IPS DF 6.9 (cell line): ENCODE measurements at regions not wholly inside any gene's neighbourhood (a gene's known extent, or its start where the extent isn't known, plus 50 kb on each side); places are given as distances from the start of the nearest gene placed in this dataset.

Experiments
- DNase-seq: peaks from one replicate; pipeline ENCODE4 v3.0.0-alpha.2; 2013; ENCODE audit warnings: low read depth, low spot score
- H3K27ac ChIP-seq: one replicate; pipeline ENCODE4 v1.5.1; 2013; ENCODE audit warnings: low read length, control low read depth
- H3K27me3 ChIP-seq: 2 replicates; pipeline ENCODE4 v1.6.1; 2013; ENCODE audit warnings: mild to moderate bottlenecking, low read length; ENCODE audit not compliant: control insufficient read depth, insufficient read depth
- H3K36me3 ChIP-seq: 2 replicates; pipeline ENCODE4 v1.6.1; 2013; ENCODE audit warnings: low read length; ENCODE audit not compliant: control insufficient read depth, insufficient read depth
- H3K4me1 ChIP-seq: 2 replicates; pipeline ENCODE4 v1.6.1; 2013; ENCODE audit warnings: low read length; ENCODE audit not compliant: control insufficient read depth, insufficient read depth
- H3K4me3 ChIP-seq: 2 replicates; pipeline ENCODE4 v1.5.1; 2013; ENCODE audit warnings: mild to moderate bottlenecking, low read length
- H3K9me3 ChIP-seq: 2 replicates; pipeline ENCODE4 v1.6.1; 2013; ENCODE audit warnings: low read length, inconsistent platforms; ENCODE audit not compliant: control insufficient read depth, insufficient read depth
- WGBS: extraction: QIAGEN DNeasy Blood & Tissue Kit; methylation state at CpG from one replicate; pipeline ENCODE4 v1.1.7; 2013; ENCODE audit warnings: mixed read lengths, missing lambda C conversion rate; ENCODE audit not compliant: insufficient read length, insufficient coverage; 5-methylcytosine and 5-hydroxymethylcytosine counted together

DNA sequence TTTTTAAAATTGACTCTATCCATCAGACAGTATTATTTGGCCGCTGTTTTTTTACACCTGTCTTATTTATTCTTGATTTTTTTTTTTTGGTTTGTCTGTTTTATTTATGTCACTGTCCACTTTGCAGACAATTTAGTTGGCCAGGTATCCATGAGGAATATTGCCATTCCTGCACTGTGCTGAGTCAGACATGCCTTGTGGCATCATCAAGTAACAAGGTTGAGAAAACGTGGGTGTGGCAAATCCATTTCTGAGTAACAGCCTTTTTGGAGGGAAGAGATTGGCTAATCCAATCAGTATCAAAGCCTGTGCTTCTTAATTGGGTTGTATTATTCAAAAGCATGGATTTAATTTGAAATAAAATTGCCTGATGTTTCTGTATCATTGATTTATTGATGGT, 463.1 kb downstream of the USP25 start:
- Histone ChIP-seq H3K4me3 (no peak overlapping the region), H3K27me3 (no peaks in the 10 kb centered on the region), H3K9me3 (no peaks in the 10 kb centered on the region), H3K27ac (no peak overlapping the region), H3K4me1 (no peaks in the 10 kb centered on the region), H3K36me3 (no peaks in the 10 kb centered on the region)
- WGBS = no CpG with 5 or more reads among the region's 2 CpGs
- no peak for DNase-seq

DNA sequence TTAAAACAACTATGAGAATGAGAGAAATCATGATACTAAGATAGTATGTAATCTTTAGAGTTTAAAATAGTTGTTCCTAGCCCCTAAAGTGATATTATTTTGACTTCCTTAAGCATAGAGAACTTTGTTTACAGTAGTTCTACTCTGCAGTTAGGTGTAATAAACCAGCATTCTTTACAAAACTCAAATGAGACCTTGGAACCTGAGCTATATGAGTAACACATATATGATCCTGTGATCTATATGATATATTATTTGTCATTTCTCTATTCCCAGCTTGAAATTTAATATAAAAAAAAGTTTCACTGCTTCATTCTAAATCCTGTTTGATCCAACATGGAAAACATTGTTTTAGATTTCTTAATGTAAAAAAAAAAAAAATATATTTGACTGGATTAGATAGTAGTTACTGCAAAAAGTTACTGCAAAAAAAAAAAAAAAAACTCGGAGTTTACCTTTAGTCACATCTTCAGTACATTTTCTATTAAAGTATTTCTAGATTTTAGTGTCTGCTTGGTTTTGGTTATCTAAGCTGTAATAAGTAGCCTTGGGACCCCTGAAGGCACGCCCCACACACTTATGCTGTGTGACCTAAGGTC, 463.8 kb downstream of the USP25 start:
- Histone ChIP-seq H3K36me3 (no peaks in the 10 kb centered on the region), H3K4me3 (no peak overlapping the region), H3K4me1 (no peaks in the 10 kb centered on the region), H3K27me3 (no peaks in the 10 kb centered on the region), H3K27ac (no peak overlapping the region), H3K9me3 (no peaks in the 10 kb centered on the region)
- DNase-seq = no peak
- WGBS = no CpG with 5 or more reads among the region's 2 CpGs

DNA sequence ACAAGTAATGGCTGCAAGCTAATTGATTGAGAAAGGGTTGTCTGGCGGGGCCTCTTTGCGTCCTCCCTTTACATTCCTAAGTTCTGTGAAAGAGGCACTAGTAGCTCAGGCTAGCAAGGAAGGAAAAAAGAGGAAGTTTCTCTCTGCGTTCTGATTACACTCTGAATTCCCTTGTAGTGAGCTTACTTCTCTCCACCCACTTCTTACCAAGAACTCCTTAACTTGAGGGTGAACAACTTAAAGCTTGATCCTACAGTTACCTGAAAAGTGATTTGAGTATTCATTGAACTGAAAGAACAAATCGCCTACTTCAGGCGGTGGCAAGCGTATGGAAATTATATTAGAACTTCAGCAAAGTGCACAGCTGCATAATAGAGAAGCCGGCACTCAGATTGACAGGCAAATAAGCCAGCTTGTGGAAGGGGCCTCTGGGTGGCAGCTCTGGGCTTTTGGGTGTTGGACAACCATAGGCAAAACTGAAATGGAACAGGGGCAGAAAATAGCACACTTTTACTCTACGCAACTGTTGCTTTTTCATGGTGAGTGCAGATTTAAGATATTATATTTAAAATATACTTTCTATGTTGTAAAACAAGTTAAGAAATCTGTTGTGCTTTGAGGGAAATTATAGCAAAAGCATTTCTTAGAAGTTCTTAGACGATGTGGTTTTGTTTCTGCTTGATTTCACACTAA, 464.5 kb downstream of the USP25 start:
- WGBS = no CpG with 5 or more reads among the region's 9 CpGs
- H3K9me3 ChIP-seq = no peaks in the 10 kb centered on the region
- DNase-seq = no peak
- H3K27ac ChIP-seq = no peak overlapping the region
- H3K27me3 ChIP-seq = no peaks in the 10 kb centered on the region
- H3K36me3 ChIP-seq = no peaks in the 10 kb centered on the region
- H3K4me3 ChIP-seq = no peak overlapping the region
- no peaks in the 10 kb centered on the region for H3K4me1 ChIP-seq

DNA sequence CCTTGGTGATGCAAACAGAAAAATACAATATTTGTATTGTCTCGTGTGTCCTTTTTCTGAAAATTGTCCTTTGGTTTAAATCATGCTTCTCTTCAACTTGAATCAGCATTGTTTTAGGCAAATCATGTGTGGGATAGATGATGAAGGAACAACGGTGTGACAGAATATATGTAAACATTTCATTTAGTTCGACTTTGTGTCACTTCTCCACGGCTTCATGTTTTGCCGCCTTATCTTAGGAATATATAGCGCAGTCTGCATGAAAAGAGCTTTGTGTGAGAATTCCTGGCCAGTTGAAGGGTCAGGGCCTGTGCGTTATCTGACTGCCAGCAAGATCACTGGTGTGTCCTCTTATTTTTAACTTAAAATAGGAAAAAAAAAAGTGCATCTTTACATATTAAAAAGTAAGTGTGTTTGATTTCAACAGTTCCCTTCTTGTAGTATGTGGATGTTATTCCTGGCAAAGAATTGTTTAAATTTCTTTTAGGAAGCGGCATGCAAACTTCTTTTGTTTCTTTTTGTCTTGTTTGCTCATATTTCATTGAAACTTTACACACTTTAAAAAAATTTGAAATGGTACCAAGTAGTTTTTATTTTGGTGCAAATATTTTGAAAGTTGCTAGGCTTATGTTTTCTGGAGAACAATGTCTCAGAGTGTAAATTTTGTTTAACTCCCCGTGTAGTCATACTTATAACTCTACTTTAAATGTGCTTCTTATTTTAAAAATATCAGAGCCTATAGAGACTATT, 465.2 kb downstream of the USP25 start:
- no peak overlapping the region for H3K27ac ChIP-seq
- H3K4me1 ChIP-seq = no peaks in the 10 kb centered on the region
- DNase-seq = no peak
- H3K27me3 ChIP-seq = no peaks in the 10 kb centered on the region
- no CpG with 5 or more reads among the region's 9 CpGs for WGBS
- no peak overlapping the region for H3K4me3 ChIP-seq
- H3K9me3 ChIP-seq = no peaks in the 10 kb centered on the region
- no peaks in the 10 kb centered on the region for H3K36me3 ChIP-seq

DNA sequence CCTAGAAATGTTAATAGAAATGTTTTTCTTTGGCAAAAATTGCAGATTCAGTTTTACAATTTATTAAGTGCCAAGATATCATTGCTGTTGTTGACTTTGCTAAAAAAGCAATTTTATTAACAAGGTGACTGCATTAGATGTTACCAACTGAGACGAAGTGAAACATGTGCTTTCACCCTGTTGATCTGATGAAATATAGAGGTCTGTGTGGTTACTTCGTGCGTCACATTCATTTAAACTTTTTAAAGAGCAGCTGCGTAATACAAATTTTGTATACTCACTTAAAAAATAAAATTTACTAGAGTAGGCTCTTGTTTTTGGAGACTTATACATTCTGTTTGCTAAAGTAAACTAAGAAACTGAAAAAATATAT, 465.7 kb downstream of the USP25 start:
- no peaks in the 10 kb centered on the region for H3K27me3 ChIP-seq
- H3K9me3 ChIP-seq = no peaks in the 10 kb centered on the region
- no peak overlapping the region for H3K4me3 ChIP-seq
- no peaks in the 10 kb centered on the region for H3K4me1 ChIP-seq
- H3K27ac ChIP-seq = no peak overlapping the region
- WGBS = no CpG with 5 or more reads among the region's 4 CpGs
- no peaks in the 10 kb centered on the region for H3K36me3 ChIP-seq
- no peak for DNase-seq

DNA sequence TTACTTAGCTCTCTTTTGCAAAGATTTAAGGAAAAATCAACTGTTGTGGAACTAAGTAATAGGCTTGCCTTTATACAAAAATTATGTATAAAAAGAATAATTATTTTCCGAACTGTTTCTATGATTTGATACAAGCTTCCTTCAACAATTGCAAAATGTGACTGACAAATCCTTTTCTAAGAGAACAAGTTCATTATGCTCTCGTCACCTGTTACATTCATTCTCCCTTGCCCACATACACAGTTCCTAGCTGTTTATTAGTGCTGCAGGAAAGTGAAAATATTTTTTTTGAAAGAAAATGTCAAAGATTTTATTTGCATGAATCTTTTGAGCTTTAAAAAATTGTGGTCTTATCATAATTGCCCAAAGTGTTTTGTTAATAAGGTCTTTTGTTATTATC, 466.2 kb downstream of the USP25 start:
- Histone ChIP-seq H3K4me1 (no peaks in the 10 kb centered on the region), H3K4me3 (no peak overlapping the region), H3K36me3 (no peaks in the 10 kb centered on the region), H3K27me3 (no peaks in the 10 kb centered on the region), H3K9me3 (no peaks in the 10 kb centered on the region), H3K27ac (no peak overlapping the region)
- DNase-seq = no peak
- WGBS = no CpG with 5 or more reads among the region's 2 CpGs

DNA sequence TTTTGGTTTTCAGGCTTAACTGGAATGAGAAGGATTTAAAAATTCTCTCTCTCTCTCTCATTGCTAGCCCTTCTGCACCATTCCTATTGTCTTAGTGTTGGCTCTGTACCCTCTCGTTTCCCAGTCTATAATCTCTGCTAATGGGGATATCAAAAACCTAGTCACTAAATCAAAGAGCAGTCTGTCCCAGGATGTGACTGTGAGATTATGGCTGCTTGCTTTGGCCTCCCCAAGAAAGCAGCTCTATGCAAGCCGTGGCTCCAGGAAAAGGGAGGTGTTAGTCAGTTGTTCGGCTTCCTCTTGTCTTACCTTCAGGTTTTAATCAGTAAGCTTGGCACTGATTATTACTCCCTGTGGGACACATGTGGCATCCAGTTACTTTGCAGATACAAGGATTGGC, 468.8 kb downstream of the USP25 start:
- H3K4me3 ChIP-seq = no peak overlapping the region
- H3K9me3 ChIP-seq = no peaks in the 10 kb centered on the region
- H3K27me3 ChIP-seq = no peaks in the 10 kb centered on the region
- no peak for DNase-seq
- H3K27ac ChIP-seq = no peak overlapping the region
- no peaks in the 10 kb centered on the region for H3K36me3 ChIP-seq
- no CpG with 5 or more reads among the region's 3 CpGs for WGBS
- H3K4me1 ChIP-seq = no peaks in the 10 kb centered on the region

DNA sequence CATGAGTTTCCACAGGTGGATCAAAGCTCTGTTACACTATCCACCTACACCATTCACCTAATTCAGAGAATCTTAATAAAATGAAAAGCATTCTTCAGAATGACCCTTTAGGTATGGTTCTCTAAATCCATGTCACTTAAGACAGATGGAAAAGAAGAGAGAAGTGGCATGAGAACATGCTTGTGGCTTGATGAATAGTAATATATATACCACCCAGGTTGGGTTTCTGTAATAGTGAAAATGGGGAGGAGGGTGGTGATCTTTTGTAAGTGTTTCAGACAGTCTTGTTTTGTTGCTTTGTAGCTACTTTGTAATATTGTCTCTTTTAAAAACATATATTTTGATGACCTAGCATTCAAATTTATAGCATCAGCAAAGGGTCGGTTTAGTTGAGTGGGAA, 469.8 kb downstream of the USP25 start:
- Histone ChIP-seq H3K9me3 (no peaks in the 10 kb centered on the region), H3K4me3 (no peak overlapping the region), H3K4me1 (no peaks in the 10 kb centered on the region), H3K27me3 (no peaks in the 10 kb centered on the region), H3K27ac (no peak overlapping the region), H3K36me3 (no peaks in the 10 kb centered on the region)
- WGBS = no CpG with 5 or more reads among the region's 1 CpG
- DNase-seq = no peak

DNA sequence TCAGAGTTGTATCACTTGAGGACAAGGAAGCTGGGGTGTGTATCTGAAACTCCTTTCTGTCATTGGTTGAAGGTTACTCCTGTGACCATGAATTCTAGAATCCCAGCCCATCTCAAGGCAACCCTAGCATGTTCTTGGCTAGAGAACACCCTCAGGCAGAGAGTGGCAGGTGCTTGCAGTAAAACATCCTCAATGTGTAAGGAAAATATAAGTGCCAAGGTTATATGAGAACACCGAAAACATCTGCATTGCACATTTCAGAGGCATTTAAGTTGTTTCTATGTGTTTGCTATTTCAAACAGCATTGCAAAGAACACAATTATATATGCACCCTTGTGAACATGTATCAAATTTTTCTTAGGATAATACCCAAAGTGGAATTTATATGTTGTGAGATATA, 471.9 kb downstream of the USP25 start:
- WGBS = no CpG with 5 or more reads among the region's 1 CpG
- no peaks in the 10 kb centered on the region for H3K9me3 ChIP-seq
- no peak overlapping the region for H3K27ac ChIP-seq
- no peaks in the 10 kb centered on the region for H3K27me3 ChIP-seq
- H3K4me3 ChIP-seq = no peak overlapping the region
- DNase-seq = no peak
- H3K36me3 ChIP-seq = no peaks in the 10 kb centered on the region
- H3K4me1 ChIP-seq = no peaks in the 10 kb centered on the region

DNA sequence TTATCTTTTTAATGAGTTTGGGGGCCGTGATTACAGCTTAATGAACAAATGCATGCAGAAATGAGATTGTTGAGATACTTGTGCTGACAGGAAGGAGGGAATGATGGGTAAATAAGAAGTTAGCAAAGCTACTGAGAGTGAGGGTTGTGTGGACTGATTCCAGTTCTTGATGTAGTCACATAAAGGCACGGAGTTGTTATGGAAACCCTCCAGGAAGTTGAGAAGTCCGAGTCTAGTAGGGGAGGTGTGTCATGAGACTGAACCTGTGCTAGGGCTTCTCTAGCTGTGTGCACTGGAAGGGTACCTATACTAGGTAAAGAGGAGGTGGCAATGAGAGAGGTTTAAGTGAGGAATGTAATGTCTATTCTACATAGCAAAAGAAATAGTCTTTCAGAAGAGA, 475.7 kb downstream of the USP25 start:
- no CpG with 5 or more reads among the region's 3 CpGs for WGBS
- H3K36me3 ChIP-seq = no peaks in the 10 kb centered on the region
- no peaks in the 10 kb centered on the region for H3K4me1 ChIP-seq
- no peaks in the 10 kb centered on the region for H3K9me3 ChIP-seq
- H3K27me3 ChIP-seq = no peaks in the 10 kb centered on the region
- no peak overlapping the region for H3K4me3 ChIP-seq
- H3K27ac ChIP-seq = no peak overlapping the region
- no peak for DNase-seq
